ENCODE measurements at regions not wholly inside any gene's neighbourhood (a gene's known extent, or its start where the extent isn't known, plus 50 kb on each side); places are given as distances from the start of the nearest gene placed in this dataset.

- Histone ChIP-seq H3K4me3 (no peak overlapping the region), H3K4me1 (no peaks in the 10 kb centered on the region), H3K9me3 (no peaks in the 10 kb centered on the region), H3K27ac (no peak overlapping the region), H3K4me2 (no peak overlapping the region)
- DNase-seq (ENCODE audit: low read depth in 1 of 2, low spot score in 1 of 2) (no peak), FAIRE-seq (no peak), ATAC-seq (no peak)
- ChIA-PET CTCF (interaction anchor here (0.9 kb wide), 1 partner anchor 157 kb away, joined by 3 read pairs; no protein-coding TSS in a partner anchor), POLR2A (no interaction called here)
- no peak for TF ChIP-seq ATOH8 (CRISPR knock-in tag; IDR thresholded peaks at IDR 0.05; ENCODE audit: low read depth)
- no peak for TF ChIP-seq CBX8 (IDR thresholded peaks at IDR 0.05)
- TF ChIP-seq POLR2A (IDR thresholded peaks at IDR 0.05; ENCODE audit: low read length) = no peak
- TF ChIP-seq ZSCAN20 (CRISPR knock-in tag; IDR thresholded peaks at IDR 0.05) = no peak
- no peak for TF ChIP-seq KDM5A (IDR thresholded peaks at IDR 0.05)
- no peak for TF ChIP-seq REST (IDR thresholded peaks at IDR 0.05)
- TF ChIP-seq CEBPB (IDR thresholded peaks at IDR 0.05) = no peak
- no peak for TF ChIP-seq PHF8 (IDR thresholded peaks at IDR 0.05; ENCODE audit: borderline replicate concordance, low read depth)
- no peak for TF ChIP-seq PBX3 (IDR thresholded peaks at IDR 0.05)
- TF ChIP-seq RAD21 (conservative IDR thresholded peaks at IDR 0.05 in 1 of 2, IDR thresholded peaks at IDR 0.05 in 1 of 2) = no peak
- no peak for TF ChIP-seq BHLHE40 (IDR thresholded peaks at IDR 0.05; ENCODE audit: low read depth, low read length)
- TF ChIP-seq TP53 (CRISPR knock-in tag; IDR thresholded peaks at IDR 0.05) = no peak
- no peak for TF ChIP-seq ZFP36 (IDR thresholded peaks at IDR 0.05; ENCODE audit: borderline replicate concordance, partially characterized antibody)
- no peak for TF ChIP-seq MYC (IDR thresholded peaks at IDR 0.05; ENCODE audit: borderline replicate concordance, low read length)
- no peak for TF ChIP-seq MAFK (IDR thresholded peaks at IDR 0.05; ENCODE audit: partially characterized antibody)
- no peak for TF ChIP-seq HOXA7 (CRISPR knock-in tag; IDR thresholded peaks at IDR 0.05)
- TF ChIP-seq JUNB (IDR thresholded peaks at IDR 0.05) = no peak
- no peak for TF ChIP-seq ELK1 (IDR thresholded peaks at IDR 0.05; ENCODE audit: low read depth, low read length)
- WGBS (ENCODE audit: missing lambda C conversion rate) = 11% methylated on average over 6 of the region's 6 CpGs
Measured at GRCh38 chr3:10601151-10601856, 95.9 kb upstream of the ATP2B2 start.

- CTCF ChIA-PET = no interaction called here
- ATAC-seq (no peak), DNase-seq (ENCODE audit: low read depth in 1 of 2, low spot score in 1 of 2) (no peak), FAIRE-seq (no peak)
- POLR2A ChIA-PET = no interaction called here
- Histone ChIP-seq H3K9me3 (no peaks in the 10 kb centered on the region), H3K4me1 (no peaks in the 10 kb centered on the region), H3K4me2 (no peak overlapping the region), H3K4me3 (no peak overlapping the region), H3K27ac (no peak overlapping the region)
- WGBS (ENCODE audit: missing lambda C conversion rate) = 14% methylated on average over 4 of the region's 5 CpGs
- no peak for TF ChIP-seq HDAC2 (IDR thresholded peaks at IDR 0.05)
- TF ChIP-seq MAZ (IDR thresholded peaks at IDR 0.05; ENCODE audit: borderline replicate concordance, low read depth, low read length) = no peak
- TF ChIP-seq RNF2 (IDR thresholded peaks at IDR 0.05; ENCODE audit: borderline replicate concordance, low read depth) = no peak
- no peak for TF ChIP-seq MAX (IDR thresholded peaks at IDR 0.05)
- no peak for TF ChIP-seq HOXA7 (CRISPR knock-in tag; IDR thresholded peaks at IDR 0.05)
- no peak for TF ChIP-seq SMC3 (IDR thresholded peaks at IDR 0.05)
- no peak for TF ChIP-seq PBX3 (IDR thresholded peaks at IDR 0.05)
- TF ChIP-seq FOSL2 (IDR thresholded peaks at IDR 0.05) = no peak
- TF ChIP-seq FOSL2 (CRISPR knock-in tag; IDR thresholded peaks at IDR 0.05) = no peak
- TF ChIP-seq BCL3 (IDR thresholded peaks at IDR 0.05) = no peak
- no peak for TF ChIP-seq EP300 (IDR thresholded peaks at IDR 0.05)
- no peak for TF ChIP-seq POLR2AphosphoS2 (conservative IDR thresholded peaks at IDR 0.05; ENCODE audit: low read length)
- no peak for TF ChIP-seq BHLHE40 (IDR thresholded peaks at IDR 0.05; ENCODE audit: low read depth, low read length)
- TF ChIP-seq PHF8 (IDR thresholded peaks at IDR 0.05; ENCODE audit: borderline replicate concordance, low read depth) = no peak
- no peak for TF ChIP-seq JUNB (IDR thresholded peaks at IDR 0.05)
Measured at GRCh38 chr3:10601857-10602230, 96.5 kb upstream of the ATP2B2 start.
